ENCODE measurements at regions not wholly inside any gene's neighbourhood (a gene's known extent, or its start where the extent isn't known, plus 50 kb on each side); places are given as distances from the start of the nearest gene placed in this dataset.

DNA sequence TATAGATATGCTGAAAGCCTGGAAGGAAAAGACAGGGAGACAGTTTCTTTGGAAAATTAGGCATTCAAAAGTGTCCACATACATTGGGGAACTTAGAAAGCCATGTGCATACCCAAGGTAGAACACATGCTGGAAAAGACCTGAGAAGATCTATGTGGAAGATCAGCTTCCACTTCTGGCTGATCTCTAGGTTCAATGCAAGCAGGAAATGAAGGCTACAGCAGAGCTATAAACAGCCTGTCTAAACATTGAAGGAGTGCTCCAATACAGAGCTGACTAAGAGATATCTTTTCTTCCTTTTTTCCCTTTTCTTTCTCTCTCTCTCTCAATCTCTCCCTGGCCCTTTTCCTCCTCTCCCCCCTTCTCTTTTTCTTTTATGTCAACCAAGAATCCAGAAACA is 73.6 kb upstream of the TCF12 start:
- CTCF ChIA-PET (ENCODE audit: partially characterized antibody), result interaction anchor here (0.8 to 1.2 kb wide), 2 partner anchors 13 to 26 kb away, joined by 3 to 4 read pairs; no protein-coding TSS in a partner anchor
- no peak overlapping the region for H3K4me2 ChIP-seq (ENCODE audit: insufficient read depth in 1 of 2, low read depth in 2 of 2, low read length in 2 of 2)
- no peak overlapping the region for H3K27ac ChIP-seq (ENCODE audit: low read depth, low read length)
- H3K36me3 ChIP-seq (ENCODE audit: control insufficient read depth in 2 of 4, insufficient read depth in 4 of 4, low read length in 3 of 4), result no peaks in the 10 kb centered on the region
- no peak overlapping the region for H3K9ac ChIP-seq (replicated peaks in 1 of 4; ENCODE audit: extremely low read depth in 1 of 4, low read depth in 3 of 4, low read length in 3 of 4)
- H3K9me3 ChIP-seq (ENCODE audit: insufficient read depth in 2 of 2, low read depth in 1 of 2, low read length in 1 of 2), result no peaks in the 10 kb centered on the region
- no peak for DNase-seq (ENCODE audit: low read depth in 1 of 2, low spot score in 2 of 2)
- H3K23me2 ChIP-seq (ENCODE audit: low read depth, low read length), result no peaks in the 10 kb centered on the region
- H3K79me2 ChIP-seq (ENCODE audit: control insufficient read depth in 1 of 2, insufficient read depth in 2 of 2, low read length in 2 of 2), result no peaks in the 10 kb centered on the region
- no peak for TF ChIP-seq RBBP5 (IDR thresholded peaks at IDR 0.05; ENCODE audit: borderline replicate concordance, low read depth, low read length)
- no peak for TF ChIP-seq BACH1 (IDR thresholded peaks at IDR 0.05; ENCODE audit: low read length)
- no peak for TF ChIP-seq NRF1 (IDR thresholded peaks at IDR 0.05; ENCODE audit: low read depth, low read length)
- no peak for TF ChIP-seq SUZ12 (IDR thresholded peaks at IDR 0.05; ENCODE audit: low read length)
- no peak for TF ChIP-seq TBP (IDR thresholded peaks at IDR 0.05; ENCODE audit: low read depth, low read length)
- no peak for TF ChIP-seq HDAC2 (IDR thresholded peaks at IDR 0.05; ENCODE audit: borderline replicate concordance in 1 of 2, low read depth in 2 of 2, low read length in 2 of 2)
- no peak for TF ChIP-seq PHF8 (conservative IDR thresholded peaks at IDR 0.05; ENCODE audit: low read depth, low read length)
- no peak for TF ChIP-seq RNF2 (IDR thresholded peaks at IDR 0.05; ENCODE audit: borderline replicate concordance, low read depth, low read length, missing control alignments, poor library complexity, severe bottlenecking)
- TF ChIP-seq SIX5 (IDR thresholded peaks at IDR 0.05; ENCODE audit: low read depth, low read length), result no peak
- no peak for TF ChIP-seq GTF2F1 (IDR thresholded peaks at IDR 0.05; ENCODE audit: borderline replicate concordance, low read depth, low read length)
- TF ChIP-seq GABPA (IDR thresholded peaks at IDR 0.05; ENCODE audit: borderline replicate concordance, insufficient read depth, low read length), result no peak
- no peak for TF ChIP-seq BRCA1 (IDR thresholded peaks at IDR 0.05; ENCODE audit: low read depth, low read length)
- no peak for TF ChIP-seq TAF1 (IDR thresholded peaks at IDR 0.05; ENCODE audit: low read depth, low read length)
- TF ChIP-seq, protein P1, sequence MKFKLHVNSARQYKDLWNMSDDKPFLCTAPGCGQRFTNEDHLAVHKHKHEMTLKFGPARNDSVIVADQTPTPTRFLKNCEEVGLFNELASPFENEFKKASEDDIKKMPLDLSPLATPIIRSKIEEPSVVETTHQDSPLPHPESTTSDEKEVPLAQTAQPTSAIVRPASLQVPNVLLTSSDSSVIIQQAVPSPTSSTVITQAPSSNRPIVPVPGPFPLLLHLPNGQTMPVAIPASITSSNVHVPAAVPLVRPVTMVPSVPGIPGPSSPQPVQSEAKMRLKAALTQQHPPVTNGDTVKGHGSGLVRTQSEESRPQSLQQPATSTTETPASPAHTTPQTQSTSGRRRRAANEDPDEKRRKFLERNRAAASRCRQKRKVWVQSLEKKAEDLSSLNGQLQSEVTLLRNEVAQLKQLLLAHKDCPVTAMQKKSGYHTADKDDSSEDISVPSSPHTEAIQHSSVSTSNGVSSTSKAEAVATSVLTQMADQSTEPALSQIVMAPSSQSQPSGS (IDR thresholded peaks at IDR 0.05; ENCODE audit: low read length), result no peak
- H3K4me3 ChIP-seq (ENCODE audit: extremely low read depth in 1 of 4, insufficient read depth in 2 of 4, low read depth in 3 of 4, low read length in 4 of 4), result no peak overlapping the region
- no peak overlapping the region; the same call in 1 of the 2 replicates for H2AFZ ChIP-seq (ENCODE audit: low read length)
- H3K56ac ChIP-seq (replicated peaks; ENCODE audit: insufficient read length, low read depth, low read length), result no peak overlapping the region
- POLR2A ChIA-PET (ENCODE audit: partially characterized antibody), result interaction anchor here (1.0 kb wide), 1 partner anchor 254 kb away, joined by 6 read pairs; no protein-coding TSS in a partner anchor
- no peak overlapping the region for H2BK120ac ChIP-seq (replicated peaks; ENCODE audit: low read depth, low read length)
- no peak overlapping the region for H3K14ac ChIP-seq (ENCODE audit: insufficient read length)
- no peak overlapping the region for H3K23ac ChIP-seq (ENCODE audit: insufficient read length)
- no peak overlapping the region for H2BK5ac ChIP-seq (ENCODE audit: low read depth, low read length)
- no peak overlapping the region for H2AK5ac ChIP-seq (ENCODE audit: low read depth, low read length)
- H4K5ac ChIP-seq (ENCODE audit: insufficient read length, low read depth, low read length), result no peak overlapping the region
- no peaks in the 10 kb centered on the region for H3K27me3 ChIP-seq (replicated peaks in 1 of 4; ENCODE audit: control insufficient read depth in 3 of 4, extremely low read depth in 1 of 4, insufficient read depth in 3 of 4, low read length in 3 of 4)
- H3K4me1 ChIP-seq (replicated peaks in 1 of 4; ENCODE audit: control insufficient read depth in 3 of 4, insufficient read depth in 4 of 4, low read length in 3 of 4), result no peaks in the 10 kb centered on the region; a peak in 1 of 7 replicates
- no peak overlapping the region for H4K8ac ChIP-seq (ENCODE audit: extremely low read depth, insufficient read depth, low read length)
- H3K18ac ChIP-seq (ENCODE audit: extremely low read depth, low read length), result no peak overlapping the region
- no peaks in the 10 kb centered on the region for H4K20me1 ChIP-seq (replicated peaks in 1 of 2; ENCODE audit: control insufficient read depth in 1 of 2, insufficient read depth in 2 of 2, low read length in 2 of 2)
- FAIRE-seq, result no peak
- no peak overlapping the region for H4K91ac ChIP-seq (replicated peaks; ENCODE audit: insufficient read length, low read length)
- H2BK20ac ChIP-seq (ENCODE audit: low read length), result no peak overlapping the region
- no peak overlapping the region for H2BK12ac ChIP-seq (ENCODE audit: low read depth, low read length)
- H2BK15ac ChIP-seq (ENCODE audit: low read length), result no peak overlapping the region
- no peaks in the 10 kb centered on the region for H3K79me1 ChIP-seq (ENCODE audit: low read depth, low read length)
- H3K4ac ChIP-seq (replicated peaks; ENCODE audit: insufficient read length, low read depth, low read length), result no peak overlapping the region
